Transverse colon (tissue), 4 donors: ENCODE measurements at regions not wholly inside any gene's neighbourhood (a gene's known extent, or its start where the extent isn't known, plus 50 kb on each side); places are given as distances from the start of the nearest gene placed in this dataset.

Experiments
- POLR2A ChIP-seq: fragments of 450-650 bp; IDR thresholded peaks from one replicate; pipeline ENCODE4 v1.6.1; 2016; ENCODE audit warnings: antibody characterized with exemption, mild to moderate bottlenecking, moderate library complexity
- POLR2AphosphoS5 ChIP-seq, 3 donors: sonication (generic); formaldehyde crosslinking; IDR thresholded peaks; one replicate each; pipeline ENCODE4 v1.6.1; 2016; ENCODE audit warnings: antibody characterized with exemption in 3 of 3
- TF ChIP-seq, protein P1 (sequence below), 5 experiments: fragments of 200-600 bp in 3 of 5; fragments of 450-650 bp in 2 of 5; sonication (generic) in 3 of 5; IDR thresholded peaks; 1 replicate in 2 of 5; 2 replicates in 3 of 5; pipeline ENCODE4 v1.5.1; 2016 to 2017; ENCODE audit warnings: antibody characterized with exemption in 5 of 5, inconsistent platforms in 3 of 5, mild to moderate bottlenecking in 2 of 5, moderate library complexity in 1 of 5

GRCh38 chr13:64455124-64455523 lies 2775.0 kb downstream of the PCDH9 start:
- TF ChIP-seq, protein P1, sequence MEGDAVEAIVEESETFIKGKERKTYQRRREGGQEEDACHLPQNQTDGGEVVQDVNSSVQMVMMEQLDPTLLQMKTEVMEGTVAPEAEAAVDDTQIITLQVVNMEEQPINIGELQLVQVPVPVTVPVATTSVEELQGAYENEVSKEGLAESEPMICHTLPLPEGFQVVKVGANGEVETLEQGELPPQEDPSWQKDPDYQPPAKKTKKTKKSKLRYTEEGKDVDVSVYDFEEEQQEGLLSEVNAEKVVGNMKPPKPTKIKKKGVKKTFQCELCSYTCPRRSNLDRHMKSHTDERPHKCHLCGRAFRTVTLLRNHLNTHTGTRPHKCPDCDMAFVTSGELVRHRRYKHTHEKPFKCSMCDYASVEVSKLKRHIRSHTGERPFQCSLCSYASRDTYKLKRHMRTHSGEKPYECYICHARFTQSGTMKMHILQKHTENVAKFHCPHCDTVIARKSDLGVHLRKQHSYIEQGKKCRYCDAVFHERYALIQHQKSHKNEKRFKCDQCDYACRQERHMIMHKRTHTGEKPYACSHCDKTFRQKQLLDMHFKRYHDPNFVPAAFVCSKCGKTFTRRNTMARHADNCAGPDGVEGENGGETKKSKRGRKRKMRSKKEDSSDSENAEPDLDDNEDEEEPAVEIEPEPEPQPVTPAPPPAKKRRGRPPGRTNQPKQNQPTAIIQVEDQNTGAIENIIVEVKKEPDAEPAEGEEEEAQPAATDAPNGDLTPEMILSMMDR (IDR thresholded peaks at IDR 0.05), result no peak
- no peak for TF ChIP-seq POLR2AphosphoS5 (IDR thresholded peaks at IDR 0.05)
- no peak for TF ChIP-seq POLR2A
